ENCODE measurements at regions not wholly inside any gene's neighbourhood (a gene's known extent, or its start where the extent isn't known, plus 50 kb on each side); places are given as distances from the start of the nearest gene placed in this dataset.

- in situ Hi-C loops (cut with HindIII; ENCODE audit: low sequenced_read_pairs) = no loop called here
Observed at GRCh38 chr9:121550041-121550440, 50.4 kb upstream of the GGTA1 start.

DNA sequence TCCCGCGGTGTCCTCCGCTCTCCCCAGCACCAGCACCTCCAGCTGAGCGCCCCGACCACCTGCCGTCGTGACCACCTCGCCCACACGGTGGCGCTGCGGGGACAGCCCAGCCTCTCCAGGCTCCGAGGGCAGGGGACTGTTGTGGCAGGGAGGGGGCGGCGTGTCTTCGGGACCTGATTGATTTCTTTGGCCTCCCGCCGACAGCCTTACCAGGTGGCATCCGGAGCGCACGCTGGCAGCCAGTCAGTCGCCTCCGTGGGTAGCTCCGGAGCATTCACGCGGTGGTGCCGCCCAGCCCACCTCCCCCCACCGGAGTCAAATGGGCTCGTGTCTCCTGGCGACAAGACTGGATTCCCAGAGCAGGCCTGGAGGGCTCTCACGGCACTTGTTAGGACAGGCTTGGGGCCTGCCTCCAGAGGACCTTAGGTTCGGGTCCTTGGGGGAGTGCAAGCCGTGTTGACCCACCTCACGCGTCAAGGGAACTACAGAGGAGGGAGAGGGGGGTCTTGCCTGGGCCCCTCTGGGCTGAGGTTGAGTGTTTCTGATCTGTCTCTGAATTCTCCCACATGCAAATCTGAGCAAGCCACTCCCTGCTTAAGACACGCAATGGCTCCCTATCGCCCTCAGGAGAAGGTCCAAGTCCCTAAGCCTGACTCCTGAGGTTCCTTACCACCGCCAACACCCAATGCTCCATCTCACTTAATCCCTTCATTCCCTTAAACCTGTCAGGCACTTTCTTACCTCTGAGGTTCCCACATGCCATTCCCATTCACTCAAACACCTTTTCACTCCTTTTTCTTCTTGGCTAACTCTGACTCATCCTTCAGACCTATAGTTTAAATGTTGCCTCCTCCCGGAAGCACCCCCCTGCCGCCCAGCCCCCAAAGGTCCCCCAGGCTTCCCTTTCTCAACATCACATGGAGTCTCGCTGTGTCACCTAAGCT, 51.2 kb upstream of the GGTA1 start:
- in situ Hi-C loops (cut with HindIII; ENCODE audit: low sequenced_read_pairs) = no loop called here

DNA sequence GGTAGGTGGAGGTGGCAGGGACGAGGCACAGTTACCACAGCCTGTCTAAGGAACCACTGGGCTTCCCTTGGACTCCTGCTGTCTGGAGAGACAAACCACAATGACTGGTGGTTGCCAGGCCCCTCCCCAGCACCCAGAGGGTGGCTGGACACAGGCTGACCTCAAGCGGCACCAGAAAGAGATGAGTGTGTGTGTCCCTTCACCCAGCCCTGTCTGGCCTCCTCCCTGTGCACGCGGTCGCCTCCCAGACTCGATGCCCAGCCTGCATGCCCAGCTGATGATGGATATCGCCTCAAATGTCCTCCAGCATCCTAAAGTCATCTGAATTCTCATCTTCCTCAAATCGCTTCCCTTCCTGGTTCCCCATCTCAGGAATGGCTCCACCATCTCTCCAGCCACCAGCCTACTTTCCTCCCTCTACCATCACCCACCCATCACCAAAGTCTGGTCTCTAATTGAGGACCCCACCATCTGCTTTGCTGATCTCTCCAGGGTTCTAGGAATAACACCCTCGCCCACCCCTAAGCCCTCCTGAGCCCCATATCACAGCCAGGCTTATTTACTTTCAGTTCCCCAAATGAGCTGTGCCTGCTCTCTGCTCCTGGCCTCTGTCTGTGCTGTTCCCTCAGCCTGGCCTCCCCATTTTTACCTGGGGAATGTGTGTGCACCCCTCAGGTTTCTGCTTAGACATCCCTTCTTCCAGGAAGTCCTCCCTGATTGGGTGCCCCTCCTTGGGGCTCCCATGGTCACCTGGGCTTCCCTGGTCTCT, 52.5 kb upstream of the GGTA1 start:
- in situ Hi-C loops (cut with HindIII; ENCODE audit: low sequenced_read_pairs) = no loop called here

DNA sequence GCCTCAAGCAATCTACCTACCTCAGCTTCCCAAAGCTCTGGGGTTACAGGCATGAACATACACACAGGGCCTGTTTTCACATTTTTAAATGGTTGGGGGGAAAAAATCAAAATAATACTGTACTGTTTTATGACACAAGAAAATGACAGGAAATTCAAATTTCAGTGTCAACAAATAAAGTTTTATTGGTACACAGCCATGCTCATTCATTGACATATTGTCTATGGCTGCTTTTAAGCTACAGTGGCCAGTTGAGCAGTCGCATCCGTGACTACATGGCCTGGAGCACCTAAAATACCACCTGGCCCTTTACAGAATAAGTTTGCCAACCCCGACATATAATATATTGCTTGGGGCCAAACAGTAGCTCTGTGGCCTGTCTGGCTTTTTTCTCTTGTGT, 56.4 kb upstream of the GGTA1 start:
- in situ Hi-C loops (cut with HindIII; ENCODE audit: low sequenced_read_pairs) = no loop called here

DNA sequence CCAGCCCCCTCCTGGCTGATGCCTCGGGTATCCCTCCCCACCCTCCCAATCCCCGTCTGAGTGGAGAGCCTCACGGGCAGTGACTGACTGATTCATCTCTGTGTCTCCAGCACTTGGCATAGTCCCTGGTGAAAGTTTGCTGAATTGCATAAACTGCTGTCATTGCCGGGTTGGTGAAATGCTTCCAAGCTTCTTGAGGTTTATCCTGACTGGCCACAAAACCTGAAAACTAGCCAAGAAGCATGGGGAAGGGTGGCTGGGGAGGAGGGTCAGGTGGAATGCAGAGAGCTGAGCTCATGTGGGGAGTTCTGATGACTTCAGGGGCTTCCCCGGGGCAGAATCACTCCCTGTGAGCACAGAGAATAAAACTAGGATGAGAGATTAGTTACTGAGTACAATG, 56.9 kb upstream of the GGTA1 start:
- in situ Hi-C loops (cut with HindIII; ENCODE audit: low sequenced_read_pairs) = no loop called here

- in situ Hi-C loops (cut with HindIII; ENCODE audit: low sequenced_read_pairs) = no loop called here
Observed at GRCh38 chr9:121557581-121558447, 58.2 kb upstream of the GGTA1 start.

- in situ Hi-C loops (cut with HindIII; ENCODE audit: low sequenced_read_pairs) = no loop called here
Observed at GRCh38 chr9:121558473-121558872, 58.8 kb upstream of the GGTA1 start.

DNA sequence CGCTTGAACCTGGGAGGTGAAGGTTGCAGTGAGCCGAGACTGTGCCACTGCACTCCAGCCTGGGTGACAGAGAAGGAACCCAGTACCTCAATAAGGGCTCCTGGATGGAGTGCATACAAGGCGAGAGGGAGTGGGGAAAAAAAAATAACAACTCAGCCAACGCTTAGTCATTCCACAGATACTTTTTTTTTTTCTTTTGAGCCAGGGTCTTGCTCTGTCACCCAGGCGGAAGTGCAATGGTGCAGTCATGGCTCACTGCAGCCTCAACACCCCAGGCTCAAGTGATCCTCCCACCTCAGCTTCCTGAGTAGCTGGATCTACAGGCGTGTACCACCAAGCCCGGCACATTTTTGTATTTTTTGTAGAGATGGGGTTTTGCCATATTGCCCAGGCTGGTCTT, 59.5 kb upstream of the GGTA1 start:
- in situ Hi-C loops (cut with HindIII; ENCODE audit: low sequenced_read_pairs) = no loop called here

- in situ Hi-C loops (cut with HindIII; ENCODE audit: low sequenced_read_pairs) = no loop called here
Observed at GRCh38 chr9:121560921-121561320, 61.3 kb upstream of the GGTA1 start.

DNA sequence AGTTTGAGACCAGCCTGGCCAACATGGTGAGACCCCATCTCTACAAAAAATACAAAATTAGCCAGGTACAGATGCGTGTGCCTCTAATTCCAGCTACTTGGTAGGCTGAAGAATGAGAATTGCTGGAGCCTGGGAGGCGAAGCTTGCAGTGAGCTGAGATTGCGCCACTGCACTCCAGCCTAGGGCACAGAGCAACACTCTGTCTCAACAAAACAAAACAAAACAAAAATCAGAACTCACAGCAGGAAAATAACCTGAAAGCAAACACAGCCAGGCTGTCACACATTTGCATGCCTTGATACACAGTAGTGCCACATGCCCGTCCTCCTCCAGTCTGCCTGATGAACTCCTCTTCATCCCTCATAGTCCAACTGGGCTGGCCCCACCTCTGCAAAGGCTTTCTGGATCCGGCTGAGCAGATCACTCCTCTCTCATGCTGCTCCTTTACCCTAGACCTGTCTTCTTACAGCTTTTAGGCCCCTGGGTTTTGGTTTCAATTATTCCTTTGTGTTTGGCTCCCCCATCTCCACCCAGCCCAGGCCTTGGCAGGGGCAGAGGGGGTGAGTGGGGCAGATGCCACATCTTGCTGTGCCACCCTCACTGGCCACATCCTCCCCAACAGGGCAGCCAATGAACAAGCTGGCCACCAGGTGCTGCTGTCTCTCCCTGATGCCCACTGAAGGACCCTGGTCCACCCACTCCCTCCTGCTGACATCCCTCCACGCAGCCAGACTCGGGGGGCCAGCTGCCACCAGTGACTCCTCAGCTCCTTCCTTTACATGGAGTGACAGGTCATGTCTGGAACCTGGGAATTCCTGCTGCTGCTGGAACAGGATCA, 62.0 kb upstream of the GGTA1 start:
- in situ Hi-C loops (cut with HindIII; ENCODE audit: low sequenced_read_pairs) = no loop called here

- in situ Hi-C loops (cut with HindIII; ENCODE audit: low sequenced_read_pairs) = no loop called here
Observed at GRCh38 chr9:121562301-121562700, 62.7 kb upstream of the GGTA1 start.

DNA sequence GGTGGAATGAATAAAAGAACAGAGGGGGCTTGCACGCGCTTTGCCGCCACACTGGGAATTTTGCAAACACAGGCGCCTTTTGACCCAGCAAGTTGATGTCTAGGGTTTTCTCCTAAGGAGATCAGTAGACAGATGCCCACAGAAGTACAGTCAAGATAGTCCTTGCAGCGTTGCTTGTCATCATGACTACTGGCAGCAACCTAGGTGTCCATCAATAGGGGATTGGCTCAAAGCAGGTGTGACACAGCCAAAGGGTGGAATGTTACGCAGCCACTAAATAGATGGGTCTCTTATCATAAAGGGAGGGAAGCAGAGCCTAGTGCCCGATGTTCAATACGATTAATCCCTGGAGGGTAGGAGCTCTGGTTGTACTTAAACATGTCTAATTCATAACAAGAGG, 63.8 kb upstream of the GGTA1 start:
- in situ Hi-C loops (cut with HindIII; ENCODE audit: low sequenced_read_pairs) = no loop called here

DNA sequence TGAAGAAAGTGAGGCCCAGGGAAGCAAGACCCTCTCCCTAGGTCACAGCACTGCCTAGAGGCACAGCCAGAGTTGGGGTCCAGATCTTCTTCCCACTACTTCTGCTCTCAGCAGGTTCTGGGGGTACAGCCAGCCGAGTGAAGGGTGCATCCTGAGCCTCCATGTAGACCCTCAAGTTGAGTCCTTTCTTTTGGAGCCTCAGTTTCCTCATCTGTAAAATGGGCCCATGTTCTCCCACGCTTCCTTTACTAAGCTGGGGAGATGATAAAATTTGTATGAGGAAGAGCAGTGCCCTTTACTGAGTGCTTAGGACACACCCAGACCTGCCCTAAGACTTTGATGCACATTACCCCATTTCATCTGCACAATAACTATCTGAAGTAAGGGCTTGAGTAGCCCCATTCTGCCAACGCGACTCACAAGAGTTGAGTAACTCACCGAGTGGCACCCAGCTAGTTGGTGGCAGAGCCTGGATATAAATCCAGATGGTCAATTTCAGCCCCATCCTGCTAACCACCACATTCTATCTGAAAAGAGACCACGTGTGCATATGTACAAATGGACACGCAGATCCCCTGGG, 64.3 kb upstream of the GGTA1 start:
- in situ Hi-C loops (cut with HindIII; ENCODE audit: low sequenced_read_pairs) = no loop called here

DNA sequence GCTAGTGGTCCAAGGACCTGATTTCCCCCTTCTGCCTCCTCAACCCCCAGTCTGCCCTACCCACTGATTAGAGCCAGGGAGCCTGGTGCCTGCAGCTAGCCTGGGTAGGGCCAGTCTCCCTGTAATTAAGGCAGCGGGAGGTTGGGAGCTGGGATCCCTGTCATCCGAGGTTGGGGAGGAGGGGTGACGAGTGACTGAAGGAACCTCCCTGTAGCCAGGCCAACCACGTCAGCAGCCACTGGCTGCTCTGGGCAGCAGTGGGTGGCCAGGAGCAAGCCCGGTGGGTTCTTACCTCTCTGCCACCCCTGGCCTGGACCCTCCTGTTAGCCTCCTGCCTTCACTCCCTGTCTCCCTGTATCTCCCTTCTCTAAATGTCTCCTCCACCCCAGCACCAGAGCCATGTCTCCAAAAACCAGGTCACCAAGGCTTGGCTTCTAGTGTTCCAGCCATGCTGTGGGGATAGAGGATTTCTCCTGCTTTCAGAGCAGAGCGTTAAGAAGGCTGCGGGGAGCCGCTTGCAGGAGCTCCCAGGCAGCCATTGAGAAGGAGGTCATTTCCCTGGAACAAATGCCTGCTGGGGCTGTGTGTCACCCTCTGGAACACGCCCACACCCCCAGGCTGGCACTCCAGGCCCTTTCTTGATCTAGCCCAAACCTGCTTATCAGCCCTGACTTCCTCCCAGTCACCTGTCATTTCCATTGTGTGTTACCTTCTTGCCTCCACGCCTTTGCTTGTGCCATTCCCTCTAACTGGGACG, 65.0 kb upstream of the GGTA1 start:
- in situ Hi-C loops (cut with HindIII; ENCODE audit: low sequenced_read_pairs) = no loop called here

- in situ Hi-C loops (cut with HindIII; ENCODE audit: low sequenced_read_pairs) = no loop called here
Observed at GRCh38 chr9:121566481-121567465, 67.1 kb upstream of the GGTA1 start.

DNA sequence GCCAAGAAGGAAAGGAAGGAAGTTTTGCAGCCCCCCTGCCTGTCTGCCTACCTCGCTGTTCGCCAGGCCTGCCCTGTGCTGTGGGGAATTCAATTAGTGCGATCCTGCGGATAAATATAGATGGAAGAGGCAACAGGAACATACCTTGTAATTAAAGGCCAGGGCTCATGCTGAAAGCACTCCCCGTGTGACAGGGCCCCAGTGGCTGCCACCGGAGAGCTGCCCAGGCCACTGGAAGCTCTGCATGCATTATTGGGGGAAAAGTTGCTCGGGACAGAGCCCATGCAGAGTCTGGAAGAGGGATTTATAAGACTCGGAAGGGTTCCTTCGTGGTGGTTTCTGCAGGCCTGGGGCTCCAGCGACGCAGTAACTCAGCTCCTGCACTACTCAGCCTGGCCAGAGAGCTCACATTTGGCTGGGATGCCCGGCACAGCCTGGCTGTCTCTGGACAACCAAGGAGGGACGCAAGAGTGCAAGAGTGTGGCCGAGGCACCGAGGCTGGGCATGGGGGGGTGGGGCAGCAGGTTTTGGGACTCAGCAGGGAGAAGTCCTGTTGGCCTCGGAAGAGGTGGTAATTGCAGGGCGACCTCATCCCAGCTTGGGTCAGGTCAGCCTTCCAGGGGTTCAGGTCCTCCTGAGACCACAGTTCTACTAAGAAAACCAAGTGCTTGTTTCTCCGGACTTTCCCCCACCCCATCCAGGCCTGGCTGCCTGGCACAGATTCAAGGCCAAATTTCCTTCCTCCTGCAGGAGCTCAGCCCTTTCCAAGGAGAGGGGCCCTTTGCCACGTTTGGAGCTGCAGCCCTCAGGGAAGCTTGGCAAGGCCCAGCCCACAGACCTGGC, 68.1 kb upstream of the GGTA1 start:
- in situ Hi-C loops (cut with HindIII; ENCODE audit: low sequenced_read_pairs) = no loop called here

All from endothelial cell of hepatic sinusoid (primary cell).